OCI-LY1 (cell line): ENCODE measurements at regions not wholly inside any gene's neighbourhood (a gene's known extent, or its start where the extent isn't known, plus 50 kb on each side); places are given as distances from the start of the nearest gene placed in this dataset.

ENCODE experiments used
- CTCF ChIP-seq: fragments of 200-600 bp; sonication (generic), shearing (Covaris generic); IDR thresholded peaks from 2 replicates; pipeline ENCODE4 v1.5.1; 2017; ENCODE audit warnings: mild to moderate bottlenecking, antibody characterized with exemption, low read length, moderate library complexity, mixed read lengths
- EZH2 ChIP-seq: fragments of 200-600 bp; sonication (generic), shearing (Covaris generic); IDR thresholded peaks from 2 replicates; pipeline ENCODE4 v1.8.0; 2017; ENCODE audit warnings: borderline replicate concordance, mixed run types, mild to moderate bottlenecking, antibody characterized with exemption, low read length, moderate library complexity, mixed read lengths

GRCh38 chr16:76226481-76226880 lies 50.7 kb upstream of the CNTNAP4 start:
- no peak for TF ChIP-seq CTCF
- no peak for TF ChIP-seq EZH2
